ENCODE measurements at regions not wholly inside any gene's neighbourhood (a gene's known extent, or its start where the extent isn't known, plus 50 kb on each side); places are given as distances from the start of the nearest gene placed in this dataset.

DNA sequence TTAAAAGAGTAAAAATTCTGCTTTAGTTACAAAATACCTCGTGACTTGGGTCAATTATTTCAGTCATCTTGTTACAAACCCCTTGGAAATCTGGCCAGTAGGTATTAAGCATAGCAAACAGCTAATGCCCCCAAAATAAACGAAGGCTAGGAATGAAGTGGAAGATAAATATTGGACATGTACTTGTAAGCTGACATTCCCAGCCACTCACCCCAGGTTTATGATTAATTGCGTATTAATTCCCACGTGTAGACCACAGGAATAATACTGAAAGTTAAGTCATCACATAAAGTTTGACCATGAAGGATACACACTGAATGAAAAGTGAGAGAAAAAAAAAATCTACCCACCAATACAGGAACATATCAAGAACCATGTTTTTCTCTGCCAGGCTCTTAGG, 936.5 kb upstream of the ADGRB3 start:
- TF ChIP-seq, protein P1, sequence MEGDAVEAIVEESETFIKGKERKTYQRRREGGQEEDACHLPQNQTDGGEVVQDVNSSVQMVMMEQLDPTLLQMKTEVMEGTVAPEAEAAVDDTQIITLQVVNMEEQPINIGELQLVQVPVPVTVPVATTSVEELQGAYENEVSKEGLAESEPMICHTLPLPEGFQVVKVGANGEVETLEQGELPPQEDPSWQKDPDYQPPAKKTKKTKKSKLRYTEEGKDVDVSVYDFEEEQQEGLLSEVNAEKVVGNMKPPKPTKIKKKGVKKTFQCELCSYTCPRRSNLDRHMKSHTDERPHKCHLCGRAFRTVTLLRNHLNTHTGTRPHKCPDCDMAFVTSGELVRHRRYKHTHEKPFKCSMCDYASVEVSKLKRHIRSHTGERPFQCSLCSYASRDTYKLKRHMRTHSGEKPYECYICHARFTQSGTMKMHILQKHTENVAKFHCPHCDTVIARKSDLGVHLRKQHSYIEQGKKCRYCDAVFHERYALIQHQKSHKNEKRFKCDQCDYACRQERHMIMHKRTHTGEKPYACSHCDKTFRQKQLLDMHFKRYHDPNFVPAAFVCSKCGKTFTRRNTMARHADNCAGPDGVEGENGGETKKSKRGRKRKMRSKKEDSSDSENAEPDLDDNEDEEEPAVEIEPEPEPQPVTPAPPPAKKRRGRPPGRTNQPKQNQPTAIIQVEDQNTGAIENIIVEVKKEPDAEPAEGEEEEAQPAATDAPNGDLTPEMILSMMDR (conservative IDR thresholded peaks at IDR 0.05): no peak
- TF ChIP-seq EZH2 (IDR thresholded peaks at IDR 0.05; ENCODE audit: low read depth): no peak

Data from PC-9 (cell line).